HG03097 (cell line): ENCODE measurements at regions not wholly inside any gene's neighbourhood (a gene's known extent, or its start where the extent isn't known, plus 50 kb on each side); places are given as distances from the start of the nearest gene placed in this dataset.

Experiments used
- ATAC-seq: cut with Tn5 transposase; IDR thresholded peaks from one replicate; pipeline ENCODE4 v1.9.1; 2021; ENCODE audit not compliant: unreplicated experiment, low FRiP score

GRCh38 chr2:104786204-104786603 lies 67.7 kb upstream of the POU3F3 start:
- no peak for ATAC-seq

- no peak for ATAC-seq
These were observed 67.1 kb upstream of the POU3F3 start for GRCh38 chr2:104786821-104787220.

- ATAC-seq = no peak
These were observed 66.4 kb upstream of the POU3F3 start for GRCh38 chr2:104787298-104788065.

- no peak for ATAC-seq
These were observed 65.0 kb upstream of the POU3F3 start for GRCh38 chr2:104788742-104789455.

GRCh38 chr2:104790100-104790811 lies 63.7 kb upstream of the POU3F3 start:
- no peak for ATAC-seq

GRCh38 chr2:104790901-104791495 lies 62.9 kb upstream of the POU3F3 start:
- ATAC-seq = no peak

GRCh38 chr2:104793966-104794365 lies 59.9 kb upstream of the POU3F3 start:
- no peak for ATAC-seq

- no peak for ATAC-seq
These were observed 59.5 kb upstream of the POU3F3 start for GRCh38 chr2:104794441-104794840.
